HG03439 (cell line): ENCODE measurements at regions not wholly inside any gene's neighbourhood (a gene's known extent, or its start where the extent isn't known, plus 50 kb on each side); places are given as distances from the start of the nearest gene placed in this dataset.

Experiments used
- ATAC-seq: cut with Tn5 transposase; IDR thresholded peaks from one replicate; pipeline ENCODE4 v1.9.1; 2021; ENCODE audit warnings: mild to moderate bottlenecking, moderate library complexity; ENCODE audit not compliant: unreplicated experiment

DNA sequence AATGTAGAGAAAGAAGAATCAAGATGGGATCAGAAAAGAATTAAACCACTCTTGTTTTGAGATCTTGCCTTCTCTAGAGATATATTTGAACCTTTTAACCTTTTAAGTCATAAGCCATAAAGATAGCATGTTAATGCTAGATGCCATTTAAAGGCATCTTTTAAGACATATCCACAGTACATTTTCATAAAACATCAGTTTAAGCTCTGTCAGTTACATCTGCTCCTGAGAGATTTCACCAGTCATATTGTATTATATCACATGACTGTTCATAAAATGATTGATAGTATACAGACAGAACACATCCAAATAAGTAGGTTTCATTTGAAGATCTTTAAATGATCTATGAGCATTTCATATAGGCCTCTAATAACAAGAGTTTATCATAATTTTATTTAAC lies 1238.5 kb downstream of the SLC16A7 start:
- no peak for ATAC-seq

DNA sequence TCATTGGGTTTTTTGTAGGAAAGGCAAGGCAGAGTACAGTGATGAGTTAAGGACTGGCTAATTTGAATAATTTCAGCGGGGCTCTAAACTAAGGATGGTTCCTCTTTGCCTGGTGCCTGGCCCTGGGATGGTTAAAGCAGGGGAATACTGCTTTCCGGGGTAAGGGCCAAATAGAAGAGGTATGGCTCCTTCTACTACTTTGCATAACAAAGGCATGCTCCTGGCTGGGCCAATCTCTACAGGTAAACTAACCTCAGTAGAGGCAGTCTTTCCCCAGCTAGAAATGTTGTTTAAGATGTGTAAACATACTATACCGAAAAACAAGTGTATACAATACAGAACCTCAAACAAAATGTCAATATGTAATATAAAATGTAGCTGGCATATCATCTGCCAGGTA lies 1239.0 kb downstream of the SLC16A7 start:
- ATAC-seq = no peak

DNA sequence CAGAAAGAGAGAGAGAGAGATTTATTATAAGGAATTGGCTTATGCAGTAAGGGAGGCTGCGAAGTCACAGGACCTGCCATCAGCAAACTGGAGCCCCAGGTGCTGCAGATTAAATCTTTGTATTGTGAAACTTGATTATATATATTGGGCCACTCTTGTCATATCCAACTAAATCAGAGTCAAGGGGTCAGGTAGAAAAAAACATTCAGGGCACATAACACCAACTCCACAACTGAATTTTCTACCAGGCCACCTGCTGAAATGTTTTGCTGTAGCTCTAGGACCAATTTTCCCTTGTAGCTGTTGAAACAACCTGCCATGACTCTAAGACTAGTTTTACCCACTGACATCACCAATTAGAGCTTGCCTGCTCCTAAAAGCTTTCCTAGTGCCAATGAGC lies 1240.8 kb downstream of the SLC16A7 start:
- ATAC-seq = no peak

DNA sequence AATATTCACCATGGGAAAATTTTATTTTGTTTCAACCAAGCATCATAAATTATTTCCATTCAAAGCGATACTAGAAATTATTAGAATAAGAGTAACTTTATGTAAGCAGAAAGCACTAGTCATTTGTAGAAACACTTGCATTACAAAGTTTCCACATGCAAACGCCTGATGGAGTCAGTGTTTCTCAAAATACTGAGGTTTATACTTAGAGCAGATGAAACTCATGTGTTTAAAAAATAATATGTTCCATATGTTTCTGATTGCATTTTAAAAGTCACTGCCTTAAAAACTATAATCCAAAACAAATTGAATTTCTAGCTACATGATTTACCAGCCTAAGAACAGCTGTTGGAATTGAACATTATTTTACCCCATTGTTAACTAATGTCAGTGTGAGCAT lies 1246.4 kb downstream of the SLC16A7 start:
- no peak for ATAC-seq

DNA sequence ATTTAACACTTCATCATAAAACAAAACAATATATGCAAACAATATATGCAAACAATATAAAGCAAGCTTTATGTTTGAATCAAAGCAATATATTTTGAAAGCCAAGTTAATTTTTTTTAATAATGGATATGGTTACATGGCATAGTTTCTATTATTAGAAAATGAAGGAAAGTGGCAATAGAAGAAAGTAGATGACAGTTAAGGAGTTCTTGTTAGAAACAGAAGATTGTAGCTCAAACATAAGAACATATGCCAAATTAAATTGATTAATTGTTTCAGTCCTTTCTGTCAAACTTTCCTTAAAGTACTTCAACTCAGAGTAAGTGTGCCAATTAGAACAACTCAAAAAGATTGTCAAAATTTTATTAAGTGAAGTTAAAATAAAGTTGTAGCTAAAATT lies 1248.3 kb downstream of the SLC16A7 start:
- ATAC-seq = no peak

DNA sequence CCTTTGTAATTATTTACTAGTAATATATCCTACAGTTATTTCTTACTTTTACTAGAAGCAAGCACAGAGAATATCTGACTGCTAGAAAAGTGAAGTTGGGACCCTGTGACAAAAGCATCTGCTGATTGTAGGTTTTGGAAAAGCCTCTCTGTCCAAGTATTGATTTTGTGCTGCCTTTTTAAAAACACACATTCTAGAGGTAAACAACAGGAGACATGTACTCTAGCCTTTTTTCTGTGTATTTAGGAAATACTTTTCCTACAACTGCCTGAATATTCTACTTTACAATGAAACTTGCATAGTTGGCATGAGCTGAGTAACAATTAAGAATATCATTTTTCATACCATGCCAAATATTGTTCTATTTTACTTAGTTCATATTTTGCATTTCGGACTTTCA lies 1249.0 kb downstream of the SLC16A7 start:
- no peak for ATAC-seq

DNA sequence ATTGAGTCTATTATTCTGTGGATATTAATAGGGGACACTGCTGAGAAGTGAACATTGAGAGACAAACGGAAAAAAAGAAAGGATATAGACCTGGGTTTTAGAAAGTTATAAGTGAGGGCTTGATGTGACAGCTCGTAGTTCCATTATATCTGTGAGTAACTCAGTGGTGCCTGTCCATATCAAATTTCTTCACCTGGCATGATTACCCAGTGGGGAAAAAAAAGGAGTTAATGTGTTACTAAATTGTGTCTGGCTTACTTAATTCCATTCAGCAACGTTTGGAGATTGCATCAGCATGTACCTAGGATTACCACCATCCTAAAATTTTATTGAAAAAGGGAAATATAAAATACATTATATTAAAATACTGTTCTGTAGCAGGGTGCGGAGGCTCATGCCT lies 1249.9 kb downstream of the SLC16A7 start:
- ATAC-seq = no peak

DNA sequence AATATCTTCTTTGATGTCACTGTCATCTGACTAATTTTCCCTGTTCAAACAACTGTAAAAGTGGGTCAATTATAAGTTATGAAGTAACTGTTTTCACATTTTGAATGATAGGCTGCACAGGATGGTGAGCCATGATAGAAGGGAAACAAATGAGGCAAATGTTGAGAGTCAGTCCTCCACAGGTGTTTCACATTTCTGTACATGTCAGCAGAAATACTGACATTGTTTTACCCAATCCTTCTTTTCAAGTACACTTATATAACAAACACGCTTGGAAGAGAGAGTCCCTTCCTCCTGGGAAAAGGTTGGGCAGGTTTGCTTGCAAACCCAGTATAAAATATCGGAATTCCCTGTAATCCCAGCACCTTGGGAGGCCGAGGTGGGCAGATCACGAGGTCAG lies 1251.5 kb downstream of the SLC16A7 start:
- ATAC-seq = no peak

DNA sequence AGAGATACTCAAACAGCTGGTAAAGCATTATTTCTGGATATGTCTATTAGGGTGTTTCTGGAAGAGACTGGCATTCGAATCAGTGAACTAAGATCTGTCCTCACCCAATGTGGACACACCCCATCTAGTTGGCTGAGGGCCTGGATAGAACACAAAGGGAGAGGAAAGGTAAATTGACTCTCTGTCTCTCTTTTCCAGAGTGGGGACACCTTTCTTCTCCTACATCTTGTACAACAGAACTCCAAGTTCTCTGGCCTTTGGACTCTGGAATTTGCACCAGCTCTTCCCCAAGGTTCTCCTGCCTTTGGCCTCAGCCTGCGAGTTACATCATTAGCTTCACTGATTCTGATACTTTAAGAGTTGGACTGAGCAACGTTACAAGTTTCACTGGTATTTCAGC lies 1253.9 kb downstream of the SLC16A7 start:
- no peak for ATAC-seq

DNA sequence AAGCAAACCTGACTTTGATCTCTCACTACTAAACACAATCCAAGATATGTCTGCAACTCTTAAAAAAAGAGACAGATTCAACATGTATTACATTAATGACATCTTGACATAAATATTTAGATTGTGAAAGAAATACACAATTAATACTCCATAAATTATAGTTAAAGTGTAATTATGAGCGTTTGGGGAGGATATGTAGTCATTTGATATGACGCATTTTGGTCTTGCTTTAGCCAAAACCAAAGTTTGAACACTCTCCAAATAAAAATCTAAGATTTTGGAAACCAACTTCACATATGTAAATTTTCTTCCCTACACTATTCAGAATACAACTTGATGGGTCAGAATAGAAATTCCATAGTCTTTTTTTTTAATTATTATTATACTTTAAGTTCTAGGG lies 1257.6 kb downstream of the SLC16A7 start:
- ATAC-seq = no peak

DNA sequence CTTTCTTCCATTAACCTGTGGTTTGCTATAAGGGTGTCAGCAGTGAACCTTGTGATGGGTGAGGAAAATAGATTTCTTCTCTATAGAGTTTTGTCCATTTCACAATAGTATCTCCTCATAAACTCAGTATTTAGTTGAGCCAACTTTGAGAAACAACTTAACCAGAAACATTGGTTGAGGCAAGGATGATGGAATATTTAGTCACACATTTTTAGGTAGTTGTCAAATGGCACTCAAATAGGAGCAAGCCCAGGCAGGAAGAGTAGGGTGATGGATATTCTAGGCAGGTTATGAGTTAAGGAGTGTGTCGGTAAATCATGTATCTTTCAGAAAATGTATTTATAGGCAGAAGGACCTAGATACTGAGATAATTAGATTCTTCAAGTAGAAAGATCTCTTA lies 1267.6 kb downstream of the SLC16A7 start:
- no peak for ATAC-seq

DNA sequence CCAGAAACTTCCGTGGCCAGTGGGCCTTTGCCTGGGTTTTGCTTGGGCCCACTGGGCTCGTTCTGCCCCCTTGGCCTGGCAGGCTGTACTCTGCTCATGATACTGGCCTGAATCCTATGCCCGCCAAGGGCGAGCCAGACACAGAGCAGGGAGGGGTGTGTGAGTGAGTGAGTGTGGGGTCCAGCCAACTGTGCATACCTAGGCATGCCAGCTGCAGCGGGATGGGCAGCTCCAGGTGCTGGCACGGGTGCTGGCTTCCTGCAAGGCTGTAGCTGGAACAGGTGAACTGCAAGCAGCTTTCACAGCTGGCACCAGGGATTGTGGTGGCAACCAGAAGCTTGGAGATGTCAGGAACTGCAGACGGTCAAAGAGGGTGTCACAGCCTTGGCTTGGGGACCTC lies 1276.4 kb downstream of the SLC16A7 start:
- no peak for ATAC-seq

DNA sequence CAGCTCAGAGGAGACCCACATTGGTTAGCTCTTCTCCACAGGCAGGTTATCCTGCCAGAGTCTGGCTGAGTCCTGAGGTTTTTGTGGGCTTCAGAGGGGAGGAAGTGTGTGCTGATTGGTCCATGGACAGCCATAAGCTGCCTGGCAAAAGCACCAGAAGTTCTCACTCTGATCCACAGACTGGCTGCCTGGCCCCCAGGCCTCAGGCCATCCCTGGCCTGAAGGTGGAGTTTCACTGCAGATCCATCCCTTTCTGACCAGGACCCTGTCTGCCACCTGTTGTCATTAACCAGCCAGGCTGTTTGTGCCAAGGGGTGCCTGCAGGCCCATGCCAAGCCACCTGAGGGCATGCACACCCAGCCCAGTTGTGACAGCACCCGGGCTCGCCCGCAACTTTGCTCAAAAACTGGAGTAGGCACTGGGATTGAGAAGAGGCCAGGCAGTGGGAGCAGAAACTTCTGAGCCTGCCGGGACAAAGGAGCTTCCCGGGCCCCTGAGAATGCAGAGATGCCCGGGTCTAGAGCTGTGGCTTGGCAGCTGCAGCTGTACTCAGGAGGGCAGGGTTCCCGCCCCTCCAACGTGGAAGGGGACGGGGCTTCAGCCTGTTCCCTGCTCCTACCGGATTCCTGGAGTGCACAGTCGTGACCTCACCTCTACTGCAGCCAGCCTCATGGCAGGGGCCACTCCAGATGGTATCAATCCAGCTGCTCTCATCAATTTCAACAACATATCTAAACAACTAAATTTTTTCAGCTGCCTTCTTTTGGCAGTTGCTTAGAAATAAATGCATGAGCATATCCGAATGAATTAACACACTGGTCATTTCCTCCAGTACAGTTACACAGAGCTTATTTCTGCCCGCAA lies 1277.3 kb downstream of the SLC16A7 start:
- ATAC-seq = no peak

DNA sequence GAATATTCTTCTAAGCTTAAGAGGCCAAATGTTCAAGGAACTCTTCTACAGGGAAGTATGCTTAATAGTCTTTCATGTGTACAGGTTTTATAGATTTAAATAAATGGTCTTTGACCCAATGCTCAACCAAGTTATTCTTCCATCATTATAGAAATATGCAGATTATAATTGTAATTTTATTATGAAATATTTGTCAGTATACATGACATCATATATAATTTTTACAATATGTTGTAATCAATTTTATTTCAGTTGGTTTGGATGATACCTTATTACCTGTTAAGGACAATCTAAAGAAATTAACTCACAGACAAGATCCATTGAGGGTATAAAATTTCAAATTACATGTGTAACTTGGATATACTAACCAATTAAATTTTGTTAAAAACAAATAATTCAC lies 1278.3 kb downstream of the SLC16A7 start:
- ATAC-seq = no peak

DNA sequence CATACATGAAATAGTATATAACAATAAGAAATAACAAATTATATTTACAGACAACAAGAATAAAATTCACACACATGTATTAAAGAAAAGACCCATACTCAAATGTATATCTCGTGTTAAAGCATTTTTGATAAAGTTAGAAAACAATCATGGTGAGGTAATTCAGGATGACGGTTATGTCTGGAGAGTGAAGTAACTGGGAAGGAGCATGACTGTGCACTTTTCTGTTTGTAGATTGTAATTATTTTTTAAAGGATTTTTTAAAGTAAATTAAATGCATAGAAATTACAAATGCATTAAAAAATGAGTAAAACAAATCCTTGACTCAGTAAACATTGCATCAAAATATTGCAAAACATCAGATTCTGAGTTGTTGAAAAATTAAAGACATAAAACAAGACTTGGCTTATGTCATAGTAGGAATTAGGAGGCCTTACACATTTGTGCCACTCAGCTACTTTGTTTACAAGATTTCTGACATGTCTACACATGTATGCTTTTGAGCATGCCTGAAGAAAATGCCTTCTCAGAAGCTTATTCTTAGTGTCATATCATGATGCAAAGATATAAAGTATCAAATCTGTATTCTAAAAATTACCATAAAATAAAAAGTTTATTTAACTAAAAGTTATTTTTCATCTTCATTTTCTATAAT lies 1325.1 kb downstream of the SLC16A7 start:
- no peak for ATAC-seq

DNA sequence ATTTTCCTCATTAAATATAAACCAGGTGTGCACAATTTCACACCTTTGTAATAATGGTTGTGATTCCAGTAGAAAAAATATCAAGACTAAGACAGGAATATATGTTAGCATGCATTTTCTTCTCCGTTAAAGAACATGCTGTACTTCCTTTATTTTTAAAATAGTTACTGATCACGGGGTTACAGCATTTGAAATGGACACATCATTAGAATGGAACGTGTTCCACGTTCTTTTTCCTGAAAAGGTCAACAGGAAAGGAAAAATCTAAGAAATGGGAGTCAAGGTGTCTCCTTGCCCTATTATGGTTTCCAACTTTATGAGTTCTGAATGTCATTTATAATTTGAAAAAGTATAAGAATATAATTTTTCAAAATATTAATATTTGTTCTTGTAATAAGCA lies 1325.7 kb downstream of the SLC16A7 start:
- no peak for ATAC-seq

DNA sequence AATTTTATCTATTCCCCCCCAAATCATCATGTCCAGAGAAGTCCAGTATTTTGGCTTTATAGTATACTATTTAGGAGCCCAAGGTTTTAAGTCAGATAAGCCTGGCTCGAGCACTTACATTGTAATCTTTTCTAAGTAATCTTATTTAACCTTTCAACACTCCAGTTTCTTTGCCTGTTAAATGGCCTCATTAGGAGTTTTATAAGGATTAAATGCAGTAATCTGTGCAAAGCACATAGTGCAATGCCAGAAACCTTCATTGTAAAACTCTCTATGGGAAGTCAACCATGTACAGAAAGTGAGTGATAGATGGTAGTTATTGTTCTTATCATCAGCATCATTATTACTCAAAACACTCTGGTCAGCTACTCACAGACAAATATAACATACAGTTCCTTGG lies 1330.4 kb downstream of the SLC16A7 start:
- no peak for ATAC-seq

DNA sequence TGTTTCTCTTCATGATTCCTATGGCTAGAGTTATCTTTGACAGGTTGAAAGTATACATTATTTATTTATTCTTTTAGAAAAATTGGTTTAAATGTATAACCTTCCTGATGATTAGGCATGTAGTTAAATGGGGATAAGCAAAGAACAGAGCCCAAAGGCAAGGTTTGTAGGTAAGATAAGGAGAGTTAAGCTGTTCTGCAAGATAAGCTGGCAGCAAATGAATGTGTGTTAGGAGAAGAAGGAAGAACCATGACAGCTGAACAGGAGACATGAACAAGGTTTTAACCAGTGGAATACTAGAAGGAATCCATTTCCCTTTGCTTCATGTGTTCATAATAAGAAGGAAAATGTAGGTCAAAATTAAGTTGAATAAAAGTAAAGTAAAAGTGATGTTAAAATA lies 1330.1 kb upstream of the USP15 start:
- ATAC-seq = no peak

DNA sequence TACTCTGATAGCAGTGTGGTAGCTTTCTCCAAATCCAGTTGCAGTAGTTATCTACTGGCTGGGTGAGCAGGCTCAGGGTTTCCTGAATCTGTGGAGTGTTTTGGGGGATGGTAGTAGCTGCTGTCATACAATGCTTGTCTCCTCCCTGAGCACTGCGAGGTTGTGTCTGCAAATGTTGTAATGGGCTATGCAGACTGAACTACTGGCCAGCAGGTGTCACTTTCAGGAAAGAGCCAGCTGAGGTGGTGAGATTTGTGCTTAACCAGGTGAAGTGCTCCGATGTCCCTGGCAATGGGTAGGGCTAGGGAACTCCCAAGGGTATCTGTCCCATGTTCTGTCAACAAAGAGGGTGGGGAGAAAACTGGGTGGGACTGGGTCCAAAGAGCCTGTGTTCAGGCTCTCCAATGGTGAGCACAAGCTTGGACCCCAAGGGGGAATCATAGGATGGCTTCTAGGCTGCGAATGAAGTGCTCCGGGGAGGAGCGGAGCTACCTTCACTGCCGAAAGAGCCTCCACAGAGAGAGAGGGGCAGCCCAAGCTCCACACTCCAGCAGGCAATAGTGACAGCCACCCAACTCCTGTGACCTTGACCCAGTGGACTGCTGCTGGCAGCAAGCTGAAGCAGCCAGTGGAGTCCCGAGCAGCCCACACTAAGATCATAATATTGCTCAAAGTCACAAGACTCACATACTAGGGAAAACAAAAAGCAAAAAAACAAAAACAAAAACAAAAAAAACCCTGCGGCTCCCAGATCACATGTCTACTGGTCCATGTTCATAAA lies 1324.0 kb upstream of the USP15 start:
- no peak for ATAC-seq

DNA sequence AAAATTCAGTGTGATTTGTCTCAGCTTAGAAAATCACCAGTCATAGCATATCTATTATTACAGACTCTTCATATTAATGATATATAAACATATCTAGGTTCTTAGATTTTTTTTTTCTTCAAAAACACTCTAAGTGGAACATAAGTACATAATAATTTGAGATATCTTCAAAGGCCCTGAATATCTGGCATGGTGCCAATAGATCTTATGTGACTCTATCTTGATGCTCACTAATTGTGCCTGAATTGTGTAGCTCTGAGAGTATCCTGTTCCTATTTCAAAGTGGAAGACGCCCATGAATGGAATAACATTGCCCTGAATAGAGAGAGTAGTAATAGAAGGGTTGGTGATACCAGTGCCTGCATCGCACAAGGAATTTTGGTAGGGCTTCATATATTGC lies 1312.7 kb upstream of the USP15 start:
- ATAC-seq = no peak

DNA sequence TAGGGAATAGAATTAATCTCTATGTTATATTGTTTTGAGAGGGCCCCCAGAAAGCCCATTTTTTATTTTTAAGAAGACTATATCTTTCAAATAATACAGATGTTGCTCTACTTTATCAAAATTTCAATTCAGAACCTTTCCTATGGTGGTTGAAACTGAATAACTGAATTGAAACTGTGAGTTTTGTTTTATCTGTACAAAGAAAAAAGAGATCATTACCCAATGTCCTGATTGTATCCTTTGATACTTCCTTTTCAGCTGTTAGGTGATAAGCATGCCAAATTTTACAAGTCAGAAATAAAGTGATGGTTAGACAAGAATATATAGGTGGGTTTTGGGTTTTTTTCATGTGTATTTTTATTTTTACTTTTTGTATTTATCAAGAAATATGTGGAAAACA lies 1293.1 kb upstream of the USP15 start:
- ATAC-seq = no peak

DNA sequence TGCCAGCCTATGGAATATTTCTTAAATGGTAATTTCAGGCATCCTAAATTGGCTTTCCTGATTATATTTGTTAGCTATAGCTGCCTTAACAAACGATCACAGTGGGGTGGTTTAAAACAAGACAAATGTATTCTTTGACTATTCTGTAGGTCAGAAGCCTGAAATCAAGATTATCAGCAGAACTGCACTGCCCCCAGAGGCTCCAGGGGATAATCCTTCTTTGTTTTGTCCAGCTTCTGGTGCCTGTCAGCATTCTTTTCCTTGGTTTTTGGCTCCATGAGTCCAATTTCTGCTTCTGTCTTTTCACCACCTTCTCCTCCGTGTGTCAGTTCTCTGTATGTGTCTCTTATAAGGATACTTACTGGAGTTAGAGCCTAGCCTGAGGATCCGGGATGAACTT lies 1282.2 kb upstream of the USP15 start:
- no peak for ATAC-seq
